Parathyroid adenoma (tissue), 2 donors: ENCODE measurements at regions not wholly inside any gene's neighbourhood (a gene's known extent, or its start where the extent isn't known, plus 50 kb on each side); places are given as distances from the start of the nearest gene placed in this dataset.

Experiments
- H2AFZ ChIP-seq: fragments of 300-600 bp; sonication (generic); one replicate; pipeline ENCODE4 v1.7.0; 2017; ENCODE audit warnings: antibody characterized with exemption, mild to moderate bottlenecking
- H3K27ac ChIP-seq: fragments of 300-600 bp; sonication (generic); one replicate; pipeline ENCODE4 v1.7.0; 2017
- H3K27me3 ChIP-seq: fragments of 300-600 bp; sonication (generic); one replicate; pipeline ENCODE4 v1.7.0; 2017; ENCODE audit warnings: low read length; ENCODE audit not compliant: control insufficient read depth, insufficient read depth
- H3K36me3 ChIP-seq: fragments of 300-600 bp; sonication (generic); one replicate; pipeline ENCODE4 v1.7.0; 2017; ENCODE audit warnings: low read length; ENCODE audit not compliant: control insufficient read depth, insufficient read depth
- H3K4me1 ChIP-seq: fragments of 300-600 bp; sonication (generic); one replicate; pipeline ENCODE4 v1.7.0; 2017; ENCODE audit warnings: control low read depth
- H3K4me2 ChIP-seq: fragments of 300-600 bp; sonication (generic); one replicate; pipeline ENCODE4 v1.7.0; 2017; ENCODE audit warnings: low read length
- H3K4me3 ChIP-seq: fragments of 300-600 bp; sonication (generic); one replicate; pipeline ENCODE4 v1.7.0; 2017; ENCODE audit warnings: low read depth, low read length
- H3K79me2 ChIP-seq: fragments of 300-600 bp; sonication (generic); one replicate; pipeline ENCODE4 v1.7.0; 2017; ENCODE audit warnings: control low read depth
- H3K9ac ChIP-seq: fragments of 300-600 bp; sonication (generic); one replicate; pipeline ENCODE4 v1.7.0; 2017; ENCODE audit warnings: mild to moderate bottlenecking
- H3K9me3 ChIP-seq: fragments of 300-600 bp; sonication (generic); one replicate; pipeline ENCODE4 v1.7.0; 2017; ENCODE audit warnings: low read length; ENCODE audit not compliant: control insufficient read depth
- TF ChIP-seq, protein P1 (sequence below): fragments of 300-600 bp; sonication (generic); IDR thresholded peaks from one replicate; pipeline ENCODE4 v1.7.0; 2017; ENCODE audit warnings: antibody characterized with exemption, mild to moderate bottlenecking
- donor health status: primary hyperparathyroidism.

DNA sequence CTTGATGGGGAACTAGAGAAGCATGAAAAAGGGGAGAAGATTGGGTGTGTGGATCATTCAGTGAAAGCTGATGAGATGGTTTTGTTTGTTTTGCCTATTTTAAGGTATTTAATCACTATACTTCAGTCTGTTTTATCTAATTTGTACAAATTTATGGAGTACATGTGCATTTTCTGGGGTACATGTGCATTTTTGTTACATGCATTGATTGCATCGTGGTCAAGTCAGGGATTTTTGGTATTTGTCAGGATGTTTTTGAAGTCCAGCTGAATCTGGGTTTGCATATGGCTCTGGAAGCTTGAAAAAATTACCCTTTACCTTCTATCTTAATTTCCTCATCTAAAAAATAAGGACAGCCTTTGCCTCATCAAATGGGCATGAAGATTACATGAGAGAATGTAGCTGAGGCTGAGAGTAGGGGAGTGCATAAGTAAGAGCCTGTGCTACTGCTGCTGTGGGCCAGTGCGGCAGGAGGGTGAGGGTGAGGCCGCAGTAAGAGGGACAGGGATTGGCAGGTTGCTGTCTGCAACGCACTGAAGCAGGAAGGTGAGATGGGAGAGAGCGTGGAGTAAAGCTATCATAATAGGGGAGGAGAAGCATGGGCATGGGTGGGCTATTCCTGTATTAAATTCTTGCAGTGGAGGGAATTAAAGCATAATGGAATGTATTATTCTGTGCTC lies 139.8 kb downstream of the NPR3 start:
- no peaks in the 10 kb centered on the region for H3K79me2 ChIP-seq
- H3K4me1 ChIP-seq, result no peaks in the 10 kb centered on the region
- H2AFZ ChIP-seq, result no peak overlapping the region
- H3K27me3 ChIP-seq, result no peaks in the 10 kb centered on the region
- TF ChIP-seq, protein P1, sequence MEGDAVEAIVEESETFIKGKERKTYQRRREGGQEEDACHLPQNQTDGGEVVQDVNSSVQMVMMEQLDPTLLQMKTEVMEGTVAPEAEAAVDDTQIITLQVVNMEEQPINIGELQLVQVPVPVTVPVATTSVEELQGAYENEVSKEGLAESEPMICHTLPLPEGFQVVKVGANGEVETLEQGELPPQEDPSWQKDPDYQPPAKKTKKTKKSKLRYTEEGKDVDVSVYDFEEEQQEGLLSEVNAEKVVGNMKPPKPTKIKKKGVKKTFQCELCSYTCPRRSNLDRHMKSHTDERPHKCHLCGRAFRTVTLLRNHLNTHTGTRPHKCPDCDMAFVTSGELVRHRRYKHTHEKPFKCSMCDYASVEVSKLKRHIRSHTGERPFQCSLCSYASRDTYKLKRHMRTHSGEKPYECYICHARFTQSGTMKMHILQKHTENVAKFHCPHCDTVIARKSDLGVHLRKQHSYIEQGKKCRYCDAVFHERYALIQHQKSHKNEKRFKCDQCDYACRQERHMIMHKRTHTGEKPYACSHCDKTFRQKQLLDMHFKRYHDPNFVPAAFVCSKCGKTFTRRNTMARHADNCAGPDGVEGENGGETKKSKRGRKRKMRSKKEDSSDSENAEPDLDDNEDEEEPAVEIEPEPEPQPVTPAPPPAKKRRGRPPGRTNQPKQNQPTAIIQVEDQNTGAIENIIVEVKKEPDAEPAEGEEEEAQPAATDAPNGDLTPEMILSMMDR, result no peak
- H3K36me3 ChIP-seq, result no peaks in the 10 kb centered on the region
- no peaks in the 10 kb centered on the region for H3K9me3 ChIP-seq
- no peak overlapping the region for H3K9ac ChIP-seq
- no peak overlapping the region for H3K27ac ChIP-seq
- H3K4me3 ChIP-seq, result no peak overlapping the region
- H3K4me2 ChIP-seq, result no peak overlapping the region

GRCh38 chr5:32851559-32852173 lies 140.5 kb downstream of the NPR3 start:
- no peaks in the 10 kb centered on the region for H3K27me3 ChIP-seq
- no peaks in the 10 kb centered on the region for H3K4me1 ChIP-seq
- no peak overlapping the region for H3K9ac ChIP-seq
- H2AFZ ChIP-seq, result no peak overlapping the region
- H3K4me3 ChIP-seq, result no peak overlapping the region
- no peak overlapping the region for H3K27ac ChIP-seq
- H3K4me2 ChIP-seq, result no peak overlapping the region
- TF ChIP-seq, protein P1, result no peak
- H3K79me2 ChIP-seq, result no peaks in the 10 kb centered on the region
- H3K9me3 ChIP-seq, result no peaks in the 10 kb centered on the region
- H3K36me3 ChIP-seq, result no peaks in the 10 kb centered on the region

GRCh38 chr5:32852535-32852934 lies 141.4 kb downstream of the NPR3 start:
- Histone ChIP-seq H3K9ac (no peak overlapping the region), H3K9me3 (no peaks in the 10 kb centered on the region), H3K27me3 (no peaks in the 10 kb centered on the region), H3K4me3 (no peak overlapping the region), H3K27ac (no peak overlapping the region), H2AFZ (no peak overlapping the region), H3K4me1 (no peaks in the 10 kb centered on the region), H3K4me2 (no peak overlapping the region), H3K79me2 (no peaks in the 10 kb centered on the region), H3K36me3 (no peaks in the 10 kb centered on the region)
- TF ChIP-seq, protein P1, result peak; percentile 11

DNA sequence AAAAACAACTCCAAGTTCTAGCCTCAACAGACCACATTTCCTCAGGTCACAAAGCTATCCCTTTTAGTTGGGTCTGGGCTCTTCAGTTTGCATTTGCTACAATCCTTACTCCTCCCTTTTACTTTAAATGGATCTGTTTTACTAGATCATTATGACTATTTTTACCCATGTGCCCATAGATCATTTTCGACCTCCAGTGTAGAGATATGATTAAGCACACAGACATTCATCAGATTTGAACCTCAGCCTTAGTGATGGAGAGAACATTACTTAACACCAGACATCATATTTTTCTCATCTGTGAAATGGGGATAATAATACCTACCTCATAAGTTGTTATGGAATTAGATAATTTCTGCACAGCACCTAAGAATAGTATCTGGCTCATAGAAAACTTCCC lies 141.9 kb downstream of the NPR3 start:
- H3K27ac ChIP-seq, result no peak overlapping the region
- H3K27me3 ChIP-seq, result no peaks in the 10 kb centered on the region
- H3K36me3 ChIP-seq, result no peaks in the 10 kb centered on the region
- no peak overlapping the region for H3K4me2 ChIP-seq
- TF ChIP-seq, protein P1, result no peak
- no peaks in the 10 kb centered on the region for H3K79me2 ChIP-seq
- H3K4me3 ChIP-seq, result no peak overlapping the region
- H3K9me3 ChIP-seq, result no peaks in the 10 kb centered on the region
- H2AFZ ChIP-seq, result no peak overlapping the region
- no peak overlapping the region for H3K9ac ChIP-seq
- no peaks in the 10 kb centered on the region for H3K4me1 ChIP-seq

- no peaks in the 10 kb centered on the region for H3K4me1 ChIP-seq
- no peak overlapping the region for H3K27ac ChIP-seq
- H3K9me3 ChIP-seq, result no peaks in the 10 kb centered on the region
- no peak overlapping the region for H2AFZ ChIP-seq
- H3K4me2 ChIP-seq, result no peak overlapping the region
- no peaks in the 10 kb centered on the region for H3K27me3 ChIP-seq
- H3K9ac ChIP-seq, result no peak overlapping the region
- H3K36me3 ChIP-seq, result no peaks in the 10 kb centered on the region
- TF ChIP-seq, protein P1, result no peak
- no peak overlapping the region for H3K4me3 ChIP-seq
- H3K79me2 ChIP-seq, result no peaks in the 10 kb centered on the region
Observed at GRCh38 chr5:32854473-32854872, 143.4 kb downstream of the NPR3 start.
